ENCODE measurements at regions not wholly inside any gene's neighbourhood (a gene's known extent, or its start where the extent isn't known, plus 50 kb on each side); places are given as distances from the start of the nearest gene placed in this dataset.

- no peak for DNase-seq (ENCODE audit: low spot score)
- intact Hi-C loops (cut with micrococcal nuclease): no loop called here
- no peak overlapping the region for H3K4me3 Mint-ChIP-seq (ENCODE audit: low read depth)
Observed at GRCh38 chr19:30076101-30076551, 134.1 kb downstream of the URI1 start.

GRCh38 chr19:30076751-30077670 lies 135.0 kb downstream of the URI1 start:
- Mint-ChIP-seq H3K36me3 (ENCODE audit: low read depth) (no peaks in the 10 kb centered on the region), H3K9me3 (no peaks in the 10 kb centered on the region), H3K27ac (no peak overlapping the region), H3K27me3 (ENCODE audit: low read depth) (peaks cover 6% of the 10 kb centered on the region), H3K4me1 (ENCODE audit: low read depth) (no peaks in the 10 kb centered on the region), H3K4me3 (ENCODE audit: low read depth) (no peak overlapping the region)
- DNase-seq (ENCODE audit: low spot score): no peak
- intact Hi-C loops (cut with micrococcal nuclease): no loop called here

More at GRCh38 chr19:30076101-30076551, 134.1 kb downstream of the URI1 start:
- Mint-ChIP-seq H3K9me3 (no peaks in the 10 kb centered on the region), H3K36me3 (ENCODE audit: low read depth) (no peaks in the 10 kb centered on the region), H3K4me1 (ENCODE audit: low read depth) (no peaks in the 10 kb centered on the region), H3K27ac (no peak overlapping the region), H3K27me3 (ENCODE audit: low read depth) (peaks cover 4% of the 10 kb centered on the region)

GRCh38 chr19:30077851-30078355 lies 135.9 kb downstream of the URI1 start:
- H3K27ac Mint-ChIP-seq: no peak overlapping the region
- H3K36me3 Mint-ChIP-seq (ENCODE audit: low read depth): no peaks in the 10 kb centered on the region
- H3K4me3 Mint-ChIP-seq (ENCODE audit: low read depth): no peak overlapping the region
- DNase-seq (ENCODE audit: low spot score): no peak
- H3K9me3 Mint-ChIP-seq: no peaks in the 10 kb centered on the region
- peaks cover 6% of the 10 kb centered on the region for H3K27me3 Mint-ChIP-seq (ENCODE audit: low read depth)
- intact Hi-C loops (cut with micrococcal nuclease): no loop called here
- H3K4me1 Mint-ChIP-seq (ENCODE audit: low read depth): no peaks in the 10 kb centered on the region

- H3K27ac Mint-ChIP-seq: no peak overlapping the region
Observed at GRCh38 chr19:30078381-30078910, 136.4 kb downstream of the URI1 start.

GRCh38 chr19:30079200-30079599 lies 137.2 kb downstream of the URI1 start:
- no peak overlapping the region for H3K4me3 Mint-ChIP-seq (ENCODE audit: low read depth)
- H3K9me3 Mint-ChIP-seq: no peaks in the 10 kb centered on the region
- peaks cover 6% of the 10 kb centered on the region for H3K27me3 Mint-ChIP-seq (ENCODE audit: low read depth)
- H3K4me1 Mint-ChIP-seq (ENCODE audit: low read depth): no peaks in the 10 kb centered on the region
- no peak overlapping the region for H3K27ac Mint-ChIP-seq
- intact Hi-C loops (cut with micrococcal nuclease): no loop called here
- no peak for DNase-seq (ENCODE audit: low spot score)
- H3K36me3 Mint-ChIP-seq (ENCODE audit: low read depth): no peaks in the 10 kb centered on the region

More at GRCh38 chr19:30078381-30078910, 136.4 kb downstream of the URI1 start:
- H3K4me1 Mint-ChIP-seq (ENCODE audit: low read depth): no peaks in the 10 kb centered on the region
- intact Hi-C loops (cut with micrococcal nuclease): no loop called here
- H3K9me3 Mint-ChIP-seq: no peaks in the 10 kb centered on the region
- DNase-seq (ENCODE audit: low spot score): no peak
- H3K27me3 Mint-ChIP-seq (ENCODE audit: low read depth): peaks cover 6% of the 10 kb centered on the region
- no peaks in the 10 kb centered on the region for H3K36me3 Mint-ChIP-seq (ENCODE audit: low read depth)
- H3K4me3 Mint-ChIP-seq (ENCODE audit: low read depth): no peak overlapping the region

- intact Hi-C loops (cut with micrococcal nuclease): no loop called here
- H3K4me1 Mint-ChIP-seq (ENCODE audit: low read depth): peaks cover 2% of the 10 kb centered on the region
- no peak overlapping the region for H3K27ac Mint-ChIP-seq
- peaks cover 6% of the 10 kb centered on the region for H3K27me3 Mint-ChIP-seq (ENCODE audit: low read depth)
- H3K4me3 Mint-ChIP-seq (ENCODE audit: low read depth): no peak overlapping the region
- no peaks in the 10 kb centered on the region for H3K36me3 Mint-ChIP-seq (ENCODE audit: low read depth)
- no peak for DNase-seq (ENCODE audit: low spot score)
- no peaks in the 10 kb centered on the region for H3K9me3 Mint-ChIP-seq
Observed at GRCh38 chr19:30082168-30082567, 140.1 kb downstream of the URI1 start.

GRCh38 chr19:30082611-30083010 lies 140.6 kb downstream of the URI1 start:
- intact Hi-C loops (cut with micrococcal nuclease): no loop called here
- Mint-ChIP-seq H3K27ac (no peak overlapping the region), H3K9me3 (no peaks in the 10 kb centered on the region), H3K27me3 (ENCODE audit: low read depth) (peaks cover 6% of the 10 kb centered on the region), H3K36me3 (ENCODE audit: low read depth) (no peaks in the 10 kb centered on the region), H3K4me3 (ENCODE audit: low read depth) (no peak overlapping the region), H3K4me1 (ENCODE audit: low read depth) (peaks cover 2% of the 10 kb centered on the region)
- DNase-seq (ENCODE audit: low spot score): no peak

GRCh38 chr19:30083125-30083681 lies 141.2 kb downstream of the URI1 start:
- no peak overlapping the region for H3K4me3 Mint-ChIP-seq (ENCODE audit: low read depth)
- DNase-seq (ENCODE audit: low spot score): no peak
- no peaks in the 10 kb centered on the region for H3K9me3 Mint-ChIP-seq
- intact Hi-C loops (cut with micrococcal nuclease): no loop called here
- peaks cover 2% of the 10 kb centered on the region for H3K4me1 Mint-ChIP-seq (ENCODE audit: low read depth)
- peaks cover 6% of the 10 kb centered on the region for H3K27me3 Mint-ChIP-seq (ENCODE audit: low read depth)
- H3K36me3 Mint-ChIP-seq (ENCODE audit: low read depth): no peaks in the 10 kb centered on the region
- no peak overlapping the region for H3K27ac Mint-ChIP-seq

GRCh38 chr19:30083701-30084156 lies 141.7 kb downstream of the URI1 start:
- no peaks in the 10 kb centered on the region for H3K9me3 Mint-ChIP-seq
- H3K36me3 Mint-ChIP-seq (ENCODE audit: low read depth): no peaks in the 10 kb centered on the region
- peaks cover 2% of the 10 kb centered on the region for H3K4me1 Mint-ChIP-seq (ENCODE audit: low read depth)
- H3K4me3 Mint-ChIP-seq (ENCODE audit: low read depth): no peak overlapping the region
- no peak overlapping the region for H3K27ac Mint-ChIP-seq
- intact Hi-C loops (cut with micrococcal nuclease): no loop called here
- no peak for DNase-seq (ENCODE audit: low spot score)
- peaks cover 6% of the 10 kb centered on the region for H3K27me3 Mint-ChIP-seq (ENCODE audit: low read depth)

- peaks cover 6% of the 10 kb centered on the region for H3K27me3 Mint-ChIP-seq (ENCODE audit: low read depth)
- intact Hi-C loops (cut with micrococcal nuclease): no loop called here
- DNase-seq (ENCODE audit: low spot score): no peak
- H3K27ac Mint-ChIP-seq: no peak overlapping the region
- peaks cover 2% of the 10 kb centered on the region for H3K4me1 Mint-ChIP-seq (ENCODE audit: low read depth)
- no peaks in the 10 kb centered on the region for H3K9me3 Mint-ChIP-seq
- H3K36me3 Mint-ChIP-seq (ENCODE audit: low read depth): no peaks in the 10 kb centered on the region
- H3K4me3 Mint-ChIP-seq (ENCODE audit: low read depth): no peak overlapping the region
Observed at GRCh38 chr19:30084390-30084819, 142.4 kb downstream of the URI1 start.

- H3K27me3 Mint-ChIP-seq (ENCODE audit: low read depth): peaks cover 2% of the 10 kb centered on the region
- intact Hi-C loops (cut with micrococcal nuclease): no loop called here
- no peak for DNase-seq (ENCODE audit: low spot score)
Observed at GRCh38 chr19:30085394-30085793, 143.4 kb downstream of the URI1 start.

GRCh38 chr19:30086220-30086619 lies 144.2 kb downstream of the URI1 start:
- Mint-ChIP-seq H3K27ac (no peak overlapping the region), H3K36me3 (ENCODE audit: low read depth) (no peaks in the 10 kb centered on the region), H3K9me3 (no peaks in the 10 kb centered on the region), H3K4me3 (ENCODE audit: low read depth) (no peak overlapping the region), H3K4me1 (ENCODE audit: low read depth) (peaks cover 2% of the 10 kb centered on the region), H3K27me3 (ENCODE audit: low read depth) (peaks cover 2% of the 10 kb centered on the region)
- intact Hi-C loops (cut with micrococcal nuclease): no loop called here
- DNase-seq (ENCODE audit: low spot score): no peak

More at GRCh38 chr19:30085394-30085793, 143.4 kb downstream of the URI1 start:
- H3K36me3 Mint-ChIP-seq (ENCODE audit: low read depth): no peaks in the 10 kb centered on the region
- H3K27ac Mint-ChIP-seq: no peak overlapping the region
- no peak overlapping the region for H3K4me3 Mint-ChIP-seq (ENCODE audit: low read depth)
- H3K9me3 Mint-ChIP-seq: no peaks in the 10 kb centered on the region
- H3K4me1 Mint-ChIP-seq (ENCODE audit: low read depth): peaks cover 2% of the 10 kb centered on the region

- intact Hi-C loops (cut with micrococcal nuclease): no loop called here
Observed at GRCh38 chr19:30086916-30087315, 144.9 kb downstream of the URI1 start.

More at GRCh38 chr19:30086916-30087315, 144.9 kb downstream of the URI1 start:
- Mint-ChIP-seq H3K27me3 (ENCODE audit: low read depth) (no peaks in the 10 kb centered on the region), H3K27ac (no peak overlapping the region), H3K9me3 (no peaks in the 10 kb centered on the region), H3K4me3 (ENCODE audit: low read depth) (no peak overlapping the region), H3K36me3 (ENCODE audit: low read depth) (no peaks in the 10 kb centered on the region), H3K4me1 (ENCODE audit: low read depth) (peaks cover 2% of the 10 kb centered on the region)
- DNase-seq (ENCODE audit: low spot score): no peak
